MCF 10A (cell line): ENCODE measurements at regions not wholly inside any gene's neighbourhood (a gene's known extent, or its start where the extent isn't known, plus 50 kb on each side); places are given as distances from the start of the nearest gene placed in this dataset.
A peak's percentile ranks its signal among the peaks of the same experiment; 100 is the strongest.

Experiments
- BruUV-seq: library from RNA; stranded (reverse); fragments of 400-500 nt; replicated peaks from 2 replicates; lab custom pipeline; 2021; lab: Mats Ljungman, UMichigan
- CTCF ChIA-PET: fragments of 300-600 bp; sonication (Branson Sonifier 250); formaldehyde crosslinking; extraction: SDS; loops from one replicate; lab custom pipeline; 2021; ENCODE audit warnings: antibody characterized with exemption, inconsistent platforms; lab: Yijun Ruan, JAX
- POLR2A ChIA-PET: fragments of 300-600, 350-650 bp; sonication (Branson Sonifier 250); formaldehyde crosslinking; extraction: SDS; loops from one replicate; lab custom pipeline; 2020; ENCODE audit warnings: antibody characterized with exemption, inconsistent platforms; lab: Yijun Ruan, JAX
- DNase-seq: peaks from one replicate; pipeline ENCODE4 v3.0.0-alpha.2; 2018; ENCODE audit not compliant: unreplicated experiment
- H3K27ac Mint-ChIP-seq: one replicate; pipeline ENCODE4 v1.8.0; 2022; ENCODE audit warnings: mild to moderate bottlenecking, low read depth, mixed read lengths; ENCODE audit not compliant: unreplicated experiment
- H3K27me3 Mint-ChIP-seq: one replicate; pipeline ENCODE4 v1.8.0; 2022; ENCODE audit warnings: mixed read lengths; ENCODE audit not compliant: insufficient read depth, unreplicated experiment
- H3K36me3 Mint-ChIP-seq: one replicate; pipeline ENCODE4 v1.8.0; 2022; ENCODE audit warnings: mild to moderate bottlenecking, moderate library complexity, mixed read lengths; ENCODE audit not compliant: insufficient read depth, unreplicated experiment
- H3K4me1 Mint-ChIP-seq: one replicate; pipeline ENCODE4 v1.8.0; 2022; ENCODE audit warnings: mixed read lengths; ENCODE audit not compliant: insufficient read depth, unreplicated experiment
- H3K4me3 Mint-ChIP-seq: one replicate; pipeline ENCODE4 v1.8.0; 2022; ENCODE audit warnings: mild to moderate bottlenecking, moderate library complexity, mixed read lengths; ENCODE audit not compliant: unreplicated experiment
- H3K9me3 Mint-ChIP-seq: one replicate; pipeline ENCODE4 v1.8.0; 2022; ENCODE audit warnings: mixed read lengths; ENCODE audit not compliant: unreplicated experiment
- CTCF ChIP-seq: fragments of 200-600 bp; IDR thresholded peaks from one replicate; pipeline ENCODE4 v1.8.0; 2022; ENCODE audit warnings: antibody characterized with exemption, mild to moderate bottlenecking; ENCODE audit not compliant: unreplicated experiment
- intact Hi-C: fragments of 100-400 bp; cut with micrococcal nuclease; formaldehyde crosslinking; loops from 2 replicates; pipeline ENCODE4 v1.14.1; 2022

DNA sequence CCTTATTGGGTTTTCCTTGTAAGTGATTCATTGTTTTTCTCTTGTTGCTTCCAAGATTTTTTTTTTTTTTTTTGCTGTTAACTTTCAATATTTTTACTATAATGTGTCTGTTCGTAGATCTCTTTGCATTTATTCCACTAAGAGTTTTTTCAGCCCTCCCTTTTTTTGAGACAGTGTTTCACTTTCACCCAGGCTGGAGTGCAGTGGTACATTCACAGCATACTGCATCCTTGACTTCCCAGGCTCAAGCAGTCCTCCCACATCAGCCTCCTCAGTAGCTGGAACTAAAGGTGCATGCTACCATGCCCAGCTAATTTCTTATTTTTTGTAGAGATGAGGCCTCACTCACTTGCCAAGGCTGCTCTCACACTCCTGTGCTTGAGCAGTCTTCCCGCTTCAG, 1282.0 kb upstream of the CNTN5 start:
- DNase-seq = no peak
- Mint-ChIP-seq H3K9me3 (peaks cover 8% of the 10 kb centered on the region), H3K27me3 (peaks cover 11% of the 10 kb centered on the region), H3K4me3 (no peak overlapping the region), H3K4me1 (peaks cover 23% of the 10 kb centered on the region), H3K36me3 (no peaks in the 10 kb centered on the region), H3K27ac (peak overlapping the region; percentile 83)
- no TSS peak for BruUV-seq
- no peak for TF ChIP-seq CTCF
- ChIA-PET POLR2A (interaction anchor here (0.9 kb wide), 1 partner anchor 9 kb away, joined by 3 read pairs; no protein-coding TSS in a partner anchor), CTCF (interaction anchor here (0.6 to 1.0 kb wide), 5 partner anchors 10 to 1275 kb away, joined by 3 to 5 read pairs (median 3); no protein-coding TSS in a partner anchor)
- intact Hi-C loops = no loop called here

DNA sequence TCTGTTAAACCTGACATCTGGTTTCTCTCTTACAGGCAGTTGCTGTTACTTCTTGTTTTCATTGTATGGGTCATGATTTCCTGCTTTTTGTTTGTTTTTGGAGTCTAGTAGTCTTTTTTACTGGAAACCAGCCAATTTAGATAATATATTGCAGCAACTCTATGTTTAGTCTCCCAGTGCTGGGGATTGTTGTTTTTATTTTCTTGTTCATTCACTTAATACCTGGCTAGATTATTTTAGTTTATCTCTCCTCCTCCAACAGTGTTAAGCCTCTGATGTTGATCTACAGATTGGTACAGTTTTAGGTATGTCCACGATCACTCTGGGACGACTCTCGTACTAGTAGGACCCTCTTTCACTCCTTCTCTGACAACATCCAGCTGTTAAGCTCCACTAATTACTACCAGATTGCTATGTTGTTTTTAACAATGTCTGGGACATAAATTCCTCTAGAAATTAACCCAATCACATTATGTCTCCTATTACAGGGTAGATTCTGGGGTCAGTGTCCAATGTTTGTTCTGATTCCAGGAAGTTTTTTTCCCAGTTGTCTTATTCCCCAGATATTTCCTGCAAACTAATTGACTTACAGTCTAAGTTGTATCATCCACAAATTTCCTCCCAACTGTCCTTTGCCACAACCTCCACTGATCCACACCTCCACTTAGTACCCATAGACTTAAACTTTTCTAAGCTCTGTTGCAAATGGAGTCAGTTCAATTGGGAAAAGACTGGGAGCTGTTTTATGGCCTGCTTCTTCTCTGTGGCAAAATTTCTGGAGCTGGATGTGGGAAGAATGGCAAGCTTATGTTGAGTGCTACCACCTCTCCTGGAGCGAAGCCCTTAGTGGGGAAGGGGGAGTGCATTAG, 1280.6 kb upstream of the CNTN5 start:
- POLR2A ChIA-PET = no interaction called here
- intact Hi-C loops = no loop called here
- Mint-ChIP-seq H3K9me3 (peaks cover 8% of the 10 kb centered on the region), H3K36me3 (no peaks in the 10 kb centered on the region), H3K4me3 (no peak overlapping the region), H3K27me3 (no peaks in the 10 kb centered on the region), H3K27ac (peak overlapping the region; percentile 83), H3K4me1 (peaks cover 23% of the 10 kb centered on the region)
- TF ChIP-seq CTCF = no peak
- no TSS peak for BruUV-seq
- peak; percentile 43 for DNase-seq
- CTCF ChIA-PET = interaction anchor here (0.7 to 0.8 kb wide), 2 partner anchors 21 to 25 kb away, joined by 3 to 5 read pairs; no protein-coding TSS in a partner anchor

- H3K4me3 Mint-ChIP-seq = no peak overlapping the region
- H3K36me3 Mint-ChIP-seq = no peaks in the 10 kb centered on the region
- peaks cover 8% of the 10 kb centered on the region for H3K9me3 Mint-ChIP-seq
- intact Hi-C loops = no loop called here
- CTCF ChIA-PET = interaction anchor here (0.7 kb wide), 1 partner anchor 25 kb away, joined by 3 read pairs; no protein-coding TSS in a partner anchor
- no peak for DNase-seq
- TF ChIP-seq CTCF = no peak
- no peak overlapping the region for H3K27ac Mint-ChIP-seq
- no peaks in the 10 kb centered on the region for H3K27me3 Mint-ChIP-seq
- BruUV-seq = no TSS peak
- POLR2A ChIA-PET = no interaction called here
- peaks cover 23% of the 10 kb centered on the region for H3K4me1 Mint-ChIP-seq
Measured at GRCh38 chr11:97740801-97741151, 1280.0 kb upstream of the CNTN5 start.

GRCh38 chr11:97742717-97743116, 1278.0 kb upstream of the CNTN5 start:
- Mint-ChIP-seq H3K4me3 (no peak overlapping the region), H3K9me3 (peaks cover 8% of the 10 kb centered on the region), H3K4me1 (peaks cover 23% of the 10 kb centered on the region), H3K27ac (peak overlapping the region; percentile 92), H3K36me3 (no peaks in the 10 kb centered on the region), H3K27me3 (no peaks in the 10 kb centered on the region)
- BruUV-seq = TSS peak; percentile 60
- TF ChIP-seq CTCF = no peak
- intact Hi-C loops = no loop called here
- DNase-seq = no peak
- POLR2A ChIA-PET = interaction anchor here (0.7 kb wide), 1 partner anchor 15 kb away, joined by 3 read pairs; no protein-coding TSS in a partner anchor
- CTCF ChIA-PET = no interaction called here
